ENCODE measurements at regions not wholly inside any gene's neighbourhood (a gene's known extent, or its start where the extent isn't known, plus 50 kb on each side); places are given as distances from the start of the nearest gene placed in this dataset.

- TF ChIP-seq CTCF (IDR thresholded peaks at IDR 0.05) (no peak), ZFX (IDR thresholded peaks at IDR 0.05; ENCODE audit: borderline replicate concordance) (no peak)
Observed at GRCh38 chr6:147654103-147654845, 145.8 kb downstream of the SAMD5 start.
